SKM-1 treated with dmso at 0.1 percent for 144 hours (cell line): ENCODE measurements at regions not wholly inside any gene's neighbourhood (a gene's known extent, or its start where the extent isn't known, plus 50 kb on each side); places are given as distances from the start of the nearest gene placed in this dataset.

Experiments used
- DNase-seq: peaks from one replicate; lab custom pipeline; 2025; ENCODE audit not compliant: unreplicated experiment; lab: John Stamatoyannopoulos, UW

- DNase-seq = no peak
These were observed 125.4 kb upstream of the ARHGAP20 start for GRCh38 chr11:110837603-110838002.

GRCh38 chr11:110835106-110835505, 122.9 kb upstream of the ARHGAP20 start:
- DNase-seq = no peak

DNA sequence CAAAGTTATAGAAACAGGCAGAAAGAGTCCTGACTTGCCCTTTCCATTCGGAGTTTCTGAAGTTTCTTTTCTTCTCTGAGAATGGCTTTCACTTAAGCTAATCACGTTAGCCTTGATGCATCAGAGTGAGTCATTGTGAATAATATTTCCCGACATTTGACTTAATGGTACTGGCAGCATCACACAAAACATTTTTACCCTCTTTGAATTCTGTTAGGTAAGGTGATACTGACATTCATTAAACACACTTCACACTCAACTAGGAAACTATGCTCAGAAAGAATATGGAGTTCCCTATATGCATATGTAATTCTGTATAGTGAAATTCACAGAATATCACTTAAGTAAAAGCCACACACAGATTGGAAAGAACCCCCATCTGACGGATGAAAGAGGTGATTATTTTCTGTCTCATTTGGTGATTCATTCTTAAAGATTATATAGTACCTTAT, 120.8 kb upstream of the ARHGAP20 start:
- DNase-seq = no peak

GRCh38 chr11:110832539-110832938, 120.3 kb upstream of the ARHGAP20 start:
- DNase-seq = no peak

DNA sequence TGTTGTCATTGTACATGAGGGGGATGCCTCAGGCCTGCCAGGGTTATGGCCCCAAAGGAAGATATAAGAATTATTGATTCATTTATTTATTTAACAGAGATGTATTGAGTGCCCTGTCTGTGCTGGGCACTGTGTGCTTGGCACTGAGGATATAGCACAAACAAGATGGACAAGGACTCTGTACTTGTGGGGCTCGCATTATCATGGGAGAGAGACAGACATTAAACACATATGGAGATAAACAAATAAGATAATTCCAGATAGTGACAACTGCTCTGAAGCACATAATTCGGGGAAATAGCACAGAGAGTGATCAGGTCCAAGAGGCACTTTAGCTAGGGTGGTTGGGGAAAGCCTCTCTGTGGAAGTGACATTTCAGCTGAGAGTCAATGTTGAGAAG, 119.8 kb upstream of the ARHGAP20 start:
- no peak for DNase-seq

DNA sequence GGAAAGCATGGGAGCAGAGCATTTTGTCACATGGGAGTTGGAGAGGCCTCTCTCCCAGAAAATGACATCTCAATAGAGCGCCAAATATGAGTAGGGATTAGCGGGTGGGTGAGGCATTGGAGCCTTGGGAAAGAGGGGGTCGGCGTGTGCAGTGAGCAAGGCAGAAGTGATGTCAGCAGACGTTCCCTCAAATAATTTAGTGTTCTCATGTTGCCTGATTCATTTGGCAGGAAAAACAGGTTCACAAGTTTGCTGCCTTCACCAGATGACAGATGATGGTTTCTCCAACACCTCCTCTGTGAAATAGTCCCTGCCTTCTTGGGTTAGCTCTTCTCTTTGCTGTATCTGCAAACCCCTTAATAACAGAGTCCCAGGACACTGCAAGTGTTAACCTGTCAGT, 118.5 kb upstream of the ARHGAP20 start:
- DNase-seq = no peak

- no peak for DNase-seq
These were observed 118.1 kb upstream of the ARHGAP20 start for GRCh38 chr11:110830344-110830743.

- DNase-seq = no peak
These were observed 117.6 kb upstream of the ARHGAP20 start for GRCh38 chr11:110829873-110830272.

GRCh38 chr11:110828086-110828485, 115.8 kb upstream of the ARHGAP20 start:
- DNase-seq = no peak

DNA sequence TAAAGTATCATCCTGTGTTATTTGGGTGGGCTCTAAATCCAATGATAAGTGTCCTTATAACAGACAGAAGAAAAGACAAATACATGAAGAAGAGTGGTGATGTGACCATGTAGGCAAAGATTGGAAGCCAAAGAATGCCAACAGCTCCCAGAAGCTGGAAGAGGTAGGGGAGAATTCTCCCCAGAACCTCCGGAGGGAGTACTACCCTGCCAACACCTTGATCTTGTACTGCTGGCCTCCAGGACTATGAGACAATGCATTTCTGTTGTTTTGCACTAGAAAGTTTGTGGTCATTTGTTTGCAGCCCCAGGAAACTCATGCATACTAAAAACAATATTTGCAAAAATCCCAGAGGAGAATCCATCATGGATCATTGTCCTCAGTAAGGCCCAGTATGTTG, 115.0 kb upstream of the ARHGAP20 start:
- DNase-seq = no peak

DNA sequence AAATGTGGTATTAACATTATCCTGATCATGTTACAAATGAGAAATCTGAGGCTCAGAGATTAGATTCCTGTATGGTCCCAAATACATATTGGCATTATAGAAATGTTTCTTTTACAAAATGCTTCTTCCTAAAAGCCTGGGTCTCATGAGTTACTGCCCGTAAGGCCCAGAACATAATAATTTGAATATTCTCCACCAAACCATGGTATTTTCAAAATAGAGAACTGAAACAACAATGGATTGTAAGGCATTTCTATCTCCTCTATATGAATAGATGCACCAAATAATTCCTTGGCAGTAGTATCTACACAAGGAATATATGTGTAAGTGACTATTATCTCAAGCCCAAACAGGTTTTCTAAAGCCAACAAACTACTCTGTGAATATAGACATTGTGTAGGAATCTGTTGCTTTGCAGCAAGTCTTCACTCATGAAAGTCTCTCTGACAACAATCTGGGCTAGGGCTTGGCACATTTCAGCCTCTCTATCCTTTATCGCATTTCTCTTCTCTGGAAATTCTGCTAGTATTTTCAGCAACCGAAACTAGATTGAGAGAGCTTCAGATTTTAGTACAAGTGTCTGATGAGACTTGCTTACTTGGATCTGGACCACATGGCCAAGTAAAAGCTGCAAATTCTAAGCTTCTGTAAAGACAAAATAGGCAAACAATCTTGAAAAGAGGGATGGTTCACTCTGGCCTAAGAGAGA, 112.8 kb upstream of the ARHGAP20 start:
- DNase-seq = no peak

GRCh38 chr11:110818032-110818687, 105.9 kb upstream of the ARHGAP20 start:
- DNase-seq = no peak

GRCh38 chr11:110812086-110812733, 100.0 kb upstream of the ARHGAP20 start:
- DNase-seq = no peak

GRCh38 chr11:110809417-110810199, 97.4 kb upstream of the ARHGAP20 start:
- no peak for DNase-seq

DNA sequence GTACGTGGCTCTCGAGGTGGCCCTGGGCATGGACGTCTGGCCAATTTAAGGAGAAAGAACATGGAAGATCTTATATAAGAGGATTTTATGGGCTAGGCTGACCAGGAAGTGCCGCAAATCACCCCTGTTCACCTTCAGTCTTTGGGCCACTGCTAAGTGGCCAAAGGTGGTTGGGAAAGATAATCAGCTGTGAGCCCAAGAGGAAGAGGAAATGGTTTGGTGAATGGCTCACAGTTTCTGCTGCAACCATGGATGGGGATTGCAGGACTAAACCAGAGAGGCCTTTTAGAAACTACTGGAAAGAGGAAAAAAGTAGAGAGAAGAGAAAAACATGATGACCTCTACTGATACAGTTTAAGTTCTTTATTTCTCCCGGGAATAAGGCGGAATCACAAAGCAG, 96.0 kb upstream of the ARHGAP20 start:
- peak; percentile 51 for DNase-seq

- DNase-seq = no peak
These were observed 95.6 kb upstream of the ARHGAP20 start for GRCh38 chr11:110807801-110808200.

DNA sequence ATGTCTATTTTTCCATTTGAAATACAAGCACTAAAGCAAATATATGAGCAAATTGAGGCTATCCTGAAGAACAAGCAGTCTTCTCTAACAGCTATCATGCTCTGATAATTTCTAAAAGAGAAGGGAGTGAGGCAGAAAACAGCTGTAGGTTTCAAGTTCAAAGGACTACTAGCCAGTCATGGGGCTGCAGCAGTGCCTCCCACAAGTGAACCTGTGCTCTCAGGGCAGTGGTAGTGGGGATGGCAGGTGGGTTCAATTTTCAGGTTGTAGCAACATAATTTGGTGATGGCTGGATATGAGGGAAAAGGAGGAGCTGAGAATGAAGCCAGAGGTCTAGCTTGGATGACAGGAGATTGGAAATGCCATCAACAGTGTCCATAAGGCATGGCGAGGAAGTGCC, 93.5 kb upstream of the ARHGAP20 start:
- DNase-seq = no peak

GRCh38 chr11:110802162-110802561, 89.9 kb upstream of the ARHGAP20 start:
- no peak for DNase-seq

GRCh38 chr11:110801328-110801727, 89.1 kb upstream of the ARHGAP20 start:
- no peak for DNase-seq

DNA sequence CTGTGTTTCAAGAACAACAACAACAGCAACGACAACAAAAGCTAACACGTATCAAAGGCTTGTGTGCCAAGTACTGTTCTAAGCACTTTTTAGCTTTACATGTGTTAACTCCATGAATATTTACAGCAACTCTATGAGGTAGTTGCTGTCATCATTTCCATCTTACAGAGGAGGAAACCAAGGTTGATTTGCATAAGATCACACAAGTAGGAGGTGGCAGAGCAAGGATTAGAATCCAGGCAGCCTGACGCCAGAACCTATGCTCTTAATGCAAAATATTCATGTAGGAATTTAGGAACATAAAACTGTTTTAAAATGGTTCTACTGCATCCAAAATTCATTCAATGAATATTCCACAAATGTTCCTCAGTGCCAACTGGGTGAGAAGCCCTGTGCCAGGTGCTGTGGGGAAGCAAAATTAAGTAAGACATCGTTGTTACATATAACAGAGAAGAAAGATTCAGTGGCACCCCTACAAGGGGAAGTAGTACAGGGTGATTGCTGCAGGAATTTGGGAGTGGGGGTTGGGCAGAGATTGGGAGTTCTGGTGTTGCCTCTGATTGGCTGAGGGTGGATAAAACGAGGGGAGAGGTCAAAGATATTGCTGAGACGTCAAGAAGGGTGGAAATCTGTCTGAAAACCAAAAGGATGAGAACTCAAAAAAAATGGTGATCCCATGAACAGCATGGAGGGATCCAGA, 86.1 kb upstream of the ARHGAP20 start:
- no peak for DNase-seq

DNA sequence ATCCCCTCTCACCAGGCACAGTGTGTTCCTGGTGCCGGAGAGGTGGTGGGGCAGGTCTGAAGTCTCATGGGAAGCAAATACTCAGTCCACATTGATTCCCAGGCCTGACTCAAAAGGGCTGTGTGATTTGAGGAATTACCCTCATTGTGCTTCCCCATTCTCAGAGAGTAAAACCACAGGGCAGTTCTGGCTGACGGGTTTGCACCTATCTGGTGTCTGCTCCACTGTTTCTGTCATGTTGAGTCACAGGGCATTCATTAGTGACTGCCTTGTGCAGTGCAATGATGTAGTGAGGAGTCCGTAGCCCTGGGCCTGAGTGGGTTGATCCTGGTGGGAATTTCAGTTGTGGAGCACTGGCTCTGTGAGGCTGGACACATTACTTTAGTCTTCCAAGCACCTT, 85.2 kb upstream of the ARHGAP20 start:
- peak; percentile 87 for DNase-seq
